ENCODE measurements at regions not wholly inside any gene's neighbourhood (a gene's known extent, or its start where the extent isn't known, plus 50 kb on each side); places are given as distances from the start of the nearest gene placed in this dataset.
"Not testable (repeated sequence)": the region's sequence is repeated elsewhere in the genome, so short reads cannot be mapped to it uniquely, and the experiment has no call there.

- DNase-seq: no peak
Observed at GRCh38 chr13:90591260-90591926, 756.1 kb upstream of the MIR17HG start.

GRCh38 chr13:90591927-90592268 is 755.6 kb upstream of the MIR17HG start:
- no peak for DNase-seq

- no peak for DNase-seq
Observed at GRCh38 chr13:90592943-90593342, 754.5 kb upstream of the MIR17HG start.

- DNase-seq: no peak
Observed at GRCh38 chr13:90594681-90595080, 752.8 kb upstream of the MIR17HG start.

- no peak for DNase-seq
Observed at GRCh38 chr13:90605664-90606063, 741.8 kb upstream of the MIR17HG start.

GRCh38 chr13:90606921-90607320 is 740.6 kb upstream of the MIR17HG start:
- DNase-seq: not testable (repeated sequence)

- no peak for DNase-seq
Observed at GRCh38 chr13:90612391-90612790, 735.1 kb upstream of the MIR17HG start.

GRCh38 chr13:90613076-90613795 is 734.3 kb upstream of the MIR17HG start:
- no peak for DNase-seq

- no peak for DNase-seq
Observed at GRCh38 chr13:90615236-90615635, 732.3 kb upstream of the MIR17HG start.

- DNase-seq: no peak
Observed at GRCh38 chr13:90615767-90616166, 731.7 kb upstream of the MIR17HG start.

- no peak for DNase-seq
Observed at GRCh38 chr13:90618133-90618532, 729.4 kb upstream of the MIR17HG start.

GRCh38 chr13:90622541-90622940 is 724.9 kb upstream of the MIR17HG start:
- no peak for DNase-seq

GRCh38 chr13:90623318-90624011 is 724.0 kb upstream of the MIR17HG start:
- no peak for DNase-seq

GRCh38 chr13:90627813-90628212 is 719.7 kb upstream of the MIR17HG start:
- no peak for DNase-seq

- DNase-seq: no peak
Observed at GRCh38 chr13:90628471-90628870, 719.0 kb upstream of the MIR17HG start.

GRCh38 chr13:90630716-90631115 is 716.8 kb upstream of the MIR17HG start:
- no peak for DNase-seq

GRCh38 chr13:90632184-90632583 is 715.3 kb upstream of the MIR17HG start:
- no peak for DNase-seq

- no peak for DNase-seq
Observed at GRCh38 chr13:90633849-90634248, 713.6 kb upstream of the MIR17HG start.

- DNase-seq: no peak
Observed at GRCh38 chr13:90640976-90641375, 706.5 kb upstream of the MIR17HG start.

GRCh38 chr13:90641884-90642283 is 705.6 kb upstream of the MIR17HG start:
- DNase-seq: no peak

GRCh38 chr13:90645582-90645981 is 701.9 kb upstream of the MIR17HG start:
- no peak for DNase-seq

GRCh38 chr13:90648497-90648896 is 699.0 kb upstream of the MIR17HG start:
- DNase-seq: no peak

GRCh38 chr13:90652036-90652435 is 695.5 kb upstream of the MIR17HG start:
- no peak for DNase-seq

GRCh38 chr13:90654970-90655369 is 692.5 kb upstream of the MIR17HG start:
- no peak for DNase-seq

All from CD4-positive, alpha-beta T cell treated with Interleukin-21 for 1 hour (primary cell).